Bronchial epithelial cell (primary cell): ENCODE measurements at regions not wholly inside any gene's neighbourhood (a gene's known extent, or its start where the extent isn't known, plus 50 kb on each side); places are given as distances from the start of the nearest gene placed in this dataset.

ENCODE experiments used
- DNase-seq: peaks from one replicate; pipeline ENCODE4 v3.0.0-alpha.2; 2010; ENCODE audit warnings: low read depth
- FAIRE-seq: peaks from 2 replicates; lab custom pipeline; 2011; peaks lifted over from hg19 to GRCh38; lab: Jason Lieb, UNC
- H3K27me3 ChIP-seq: 2 replicates; pipeline ENCODE4 v1.5.1; 2011; ENCODE audit warnings: low read length; ENCODE audit not compliant: control insufficient read depth, insufficient read depth
- H3K36me3 ChIP-seq: 2 replicates; pipeline ENCODE4 v1.5.1; 2011; ENCODE audit warnings: low read length; ENCODE audit not compliant: control insufficient read depth, insufficient read depth
- H3K4me3 ChIP-seq: 2 replicates; pipeline ENCODE4 v1.5.1; 2011; ENCODE audit warnings: mild to moderate bottlenecking, low read depth, low read length, control low read depth
- CTCF ChIP-seq: IDR thresholded peaks from 2 replicates; pipeline ENCODE4 v1.5.1; 2011; ENCODE audit warnings: mild to moderate bottlenecking, moderate library complexity, low read length, control low read depth, inconsistent platforms; ENCODE audit not compliant: insufficient read depth, severe bottlenecking

DNA sequence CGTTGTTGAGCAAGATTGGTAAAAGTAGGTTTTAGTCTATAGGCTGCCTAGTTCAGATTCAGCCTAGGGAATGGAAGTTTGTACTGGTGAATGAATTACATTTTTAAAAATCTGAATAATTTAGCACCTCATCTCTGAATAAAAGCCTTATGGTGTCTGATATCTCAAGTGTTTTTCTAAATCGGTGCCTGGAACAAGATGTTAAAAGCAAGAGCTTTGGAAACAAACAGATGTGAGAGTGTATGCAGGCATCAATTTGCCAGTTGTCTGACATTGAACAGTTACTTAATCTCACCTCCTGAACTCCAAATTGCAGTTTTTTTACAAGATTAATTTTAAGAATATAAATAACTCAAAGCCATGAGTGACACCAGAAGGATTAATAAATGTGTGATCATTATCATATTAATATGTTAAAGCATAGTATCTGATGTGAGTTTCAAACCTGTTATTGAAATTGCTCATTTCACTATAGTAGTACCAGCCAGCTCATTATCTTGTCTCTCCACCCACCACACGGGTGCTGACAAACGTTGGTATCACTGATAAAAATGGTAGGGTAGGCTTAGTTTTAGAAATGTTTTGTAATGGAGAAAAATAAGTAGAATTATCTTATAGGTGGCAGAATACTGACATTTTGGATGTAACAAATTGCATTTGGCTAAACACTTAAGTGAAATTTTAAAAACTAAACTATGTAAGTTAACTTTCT is 157.3 kb downstream of the FAM83B start:
- Histone ChIP-seq H3K36me3 (no peaks in the 10 kb centered on the region), H3K27me3 (no peaks in the 10 kb centered on the region), H3K4me3 (no peak overlapping the region)
- no peak for TF ChIP-seq CTCF
- no peak for FAIRE-seq
- DNase-seq: no peak

GRCh38 chr6:55009131-55009530 is 162.6 kb downstream of the FAM83B start:
- Histone ChIP-seq H3K36me3 (no peaks in the 10 kb centered on the region), H3K27me3 (no peaks in the 10 kb centered on the region), H3K4me3 (no peak overlapping the region)
- TF ChIP-seq CTCF: no peak
- DNase-seq (no peak), FAIRE-seq (no peak)

DNA sequence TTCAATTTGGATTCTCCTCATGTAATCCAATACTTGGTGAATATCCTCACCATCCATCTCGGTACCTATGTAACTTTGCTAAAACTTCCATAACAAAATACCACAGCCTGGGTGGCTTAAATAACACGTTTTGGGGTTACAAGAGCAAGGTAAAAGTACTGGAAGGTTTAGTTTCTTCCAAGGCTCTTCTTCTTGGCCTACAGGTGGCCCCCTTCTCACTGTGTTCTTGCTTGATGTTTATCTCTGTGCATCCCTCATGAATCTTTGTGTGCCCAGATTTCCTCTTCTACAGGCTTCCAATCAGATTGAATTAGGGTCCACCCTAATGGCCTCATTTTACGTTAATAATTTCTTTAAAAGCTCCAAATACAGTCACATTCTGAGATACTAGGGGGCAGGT is 163.3 kb upstream of the HCRTR2 start:
- FAIRE-seq (no peak), DNase-seq (no peak)
- TF ChIP-seq CTCF: no peak
- Histone ChIP-seq H3K36me3 (no peaks in the 10 kb centered on the region), H3K27me3 (no peaks in the 10 kb centered on the region), H3K4me3 (no peak overlapping the region)

GRCh38 chr6:55012454-55012853 is 161.9 kb upstream of the HCRTR2 start:
- no peaks in the 10 kb centered on the region for H3K27me3 ChIP-seq
- TF ChIP-seq CTCF: no peak
- H3K36me3 ChIP-seq: no peaks in the 10 kb centered on the region
- FAIRE-seq (no peak), DNase-seq (no peak)
- no peak overlapping the region for H3K4me3 ChIP-seq

DNA sequence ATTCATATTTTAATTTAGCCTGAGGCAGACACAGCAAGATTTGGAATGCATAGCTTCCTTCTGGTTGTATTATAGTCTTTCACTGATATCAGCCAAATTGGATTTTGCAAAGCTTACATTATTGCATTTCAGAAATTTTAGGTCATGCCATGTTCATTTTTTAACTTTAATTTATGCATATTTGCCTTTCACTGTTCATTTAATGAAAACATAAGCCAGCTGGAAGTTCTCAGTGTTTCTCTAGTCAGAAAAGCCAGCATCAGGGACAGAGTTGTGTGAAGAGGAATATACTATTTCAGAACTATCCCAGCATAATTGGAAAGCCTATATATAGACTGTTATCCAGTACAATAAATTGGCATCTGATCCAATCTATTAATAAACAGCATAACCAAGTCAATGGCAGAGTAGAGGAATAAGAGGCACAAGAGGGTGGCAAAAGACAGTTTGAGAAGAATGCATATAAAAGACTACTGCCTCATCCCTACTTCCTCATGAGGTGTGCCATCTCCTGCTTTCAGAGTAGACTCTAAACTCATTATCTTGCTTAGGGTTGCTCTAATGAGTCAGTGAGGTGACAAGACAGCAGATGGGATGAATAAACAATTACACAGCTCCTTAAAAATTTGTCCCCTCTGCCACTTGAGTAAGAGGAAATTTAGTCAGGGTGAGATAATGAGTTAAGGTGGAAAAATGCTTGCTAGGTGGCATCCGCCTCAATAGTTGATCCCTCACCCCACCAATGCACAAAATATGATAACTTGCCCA is 159.8 kb upstream of the HCRTR2 start:
- Histone ChIP-seq H3K4me3 (no peak overlapping the region), H3K36me3 (no peaks in the 10 kb centered on the region), H3K27me3 (no peaks in the 10 kb centered on the region)
- no peak for FAIRE-seq
- no peak for TF ChIP-seq CTCF
- peak; percentile 18 for DNase-seq
